Stimulated activated naive CD4-positive, alpha-beta T cell treated with Interleukin-2 at 50 U/mL for 16 hours (primary cell): ENCODE measurements at regions not wholly inside any gene's neighbourhood (a gene's known extent, or its start where the extent isn't known, plus 50 kb on each side); places are given as distances from the start of the nearest gene placed in this dataset.

ENCODE experiments used
- DNase-seq: peaks from one replicate; lab custom pipeline; 2025; lab: John Stamatoyannopoulos, UW

GRCh38 chr12:116381744-116382685 lies 104.5 kb upstream of the MED13L start:
- DNase-seq, result no peak

GRCh38 chr12:116382686-116383530 lies 105.4 kb upstream of the MED13L start:
- no peak for DNase-seq

DNA sequence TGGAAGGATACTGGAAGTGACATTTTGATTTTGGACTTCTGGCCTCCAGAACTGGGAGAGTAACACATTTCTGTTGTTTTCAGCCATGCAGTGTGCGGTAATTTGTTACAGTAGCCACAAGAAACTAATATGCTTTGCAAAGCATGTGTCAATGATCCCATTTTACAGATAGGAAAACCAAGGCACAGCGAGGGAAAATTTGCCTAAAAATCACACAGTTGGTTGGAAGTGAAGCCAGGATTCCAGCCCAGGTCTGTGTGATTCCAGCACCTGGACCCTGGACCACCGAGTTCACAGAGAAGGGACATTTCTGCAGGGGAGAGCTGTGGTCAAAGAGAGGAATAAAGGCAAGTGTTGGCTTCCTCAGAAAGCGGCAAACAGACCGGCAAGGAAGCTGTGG lies 106.7 kb upstream of the MED13L start:
- no peak for DNase-seq

DNA sequence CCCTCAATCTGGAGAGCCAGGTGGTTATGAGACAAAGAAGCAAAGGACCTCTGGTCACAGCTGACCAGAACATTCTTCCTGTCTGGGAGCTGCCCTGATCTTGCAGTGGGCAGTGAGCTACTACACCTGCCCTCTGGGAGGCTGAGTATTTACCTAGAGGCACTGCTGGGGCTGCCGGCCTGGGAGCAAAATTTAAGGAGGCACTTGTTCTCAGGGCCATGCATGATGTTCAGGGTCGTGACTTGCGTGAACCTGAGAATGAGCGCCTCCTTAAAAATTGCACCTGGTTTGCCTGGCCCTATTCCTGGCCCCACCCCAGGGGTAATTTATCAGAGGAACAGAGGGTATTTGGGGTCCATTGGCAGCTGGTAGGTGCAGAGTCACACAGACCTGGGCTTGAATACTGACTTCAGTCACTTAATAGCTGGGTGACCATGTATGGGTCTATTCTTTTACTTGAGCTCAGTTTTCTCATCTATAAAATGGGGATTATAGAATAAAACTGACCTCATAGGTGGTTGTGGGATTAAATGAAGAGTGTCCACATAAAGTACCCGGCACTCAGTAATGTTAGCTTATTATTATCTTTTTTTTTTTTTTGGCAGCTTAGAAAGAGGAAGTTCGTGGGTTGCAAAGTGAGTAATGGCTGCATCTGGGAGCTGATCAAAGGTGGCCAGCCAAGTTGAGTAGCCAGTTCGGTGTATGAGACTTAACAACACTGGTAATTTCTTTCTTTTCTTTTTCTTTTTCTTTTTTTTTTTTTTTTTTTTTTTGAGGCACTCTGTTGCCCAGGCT lies 107.4 kb upstream of the MED13L start:
- DNase-seq, result no peak

DNA sequence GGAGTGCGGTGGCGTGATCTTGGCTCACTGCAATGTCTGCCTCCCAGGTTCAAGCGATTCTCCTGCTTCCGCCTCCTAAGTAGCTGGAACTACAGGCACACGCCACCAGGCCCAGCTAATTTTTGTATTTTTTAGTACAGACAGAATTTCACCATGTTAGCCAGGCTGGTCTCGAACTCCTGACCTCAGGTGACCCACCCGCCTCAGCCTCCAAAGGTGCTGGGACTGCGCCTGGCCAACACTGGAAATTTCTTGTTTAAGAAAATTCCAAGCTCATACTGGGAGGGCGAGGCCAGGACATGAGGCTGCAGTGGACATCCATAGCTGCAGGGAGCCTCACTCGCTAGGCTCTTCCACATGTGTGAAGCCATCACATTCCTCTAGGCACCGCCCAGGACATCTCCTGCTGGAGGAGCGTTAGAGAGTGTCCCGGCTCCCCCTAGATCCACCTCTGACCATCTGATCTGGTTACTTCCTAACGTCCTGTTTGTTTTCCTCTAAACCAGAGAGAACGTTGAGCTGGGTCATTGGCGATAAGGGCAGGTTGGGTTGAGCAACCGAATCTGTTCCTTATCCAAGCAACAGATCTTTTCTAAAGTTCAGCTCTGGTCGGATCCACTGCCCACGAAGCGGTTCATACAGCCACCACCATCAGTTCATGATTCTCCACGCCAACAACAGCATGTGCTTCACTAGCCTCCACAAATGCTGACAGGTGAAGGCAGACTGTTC lies 108.2 kb upstream of the MED13L start:
- no peak for DNase-seq

- DNase-seq, result no peak
These were observed 111.8 kb upstream of the MED13L start for GRCh38 chr12:116389326-116389725.

- DNase-seq, result no peak
These were observed 112.5 kb upstream of the MED13L start for GRCh38 chr12:116389990-116390389.

GRCh38 chr12:116390401-116391335 lies 113.2 kb upstream of the MED13L start:
- no peak for DNase-seq

DNA sequence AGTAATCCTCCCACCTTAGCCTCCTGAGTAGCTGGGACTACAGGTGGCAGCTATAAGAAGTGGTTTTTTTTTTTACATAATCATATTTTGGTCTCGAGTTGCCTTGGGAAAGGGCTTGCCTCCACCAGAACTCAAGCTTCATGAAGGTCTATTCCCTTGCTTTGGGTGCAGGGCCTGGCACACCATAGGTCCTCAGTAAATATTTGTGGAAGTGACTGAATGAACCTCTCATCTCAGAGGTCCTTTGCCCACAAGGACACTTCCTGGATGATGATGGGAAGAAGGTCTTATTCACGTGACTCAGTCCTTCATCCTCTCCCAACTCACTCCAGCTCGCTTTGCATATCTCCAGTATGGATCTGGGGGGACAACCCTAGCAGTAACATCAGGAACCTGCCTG lies 114.0 kb upstream of the MED13L start:
- DNase-seq, result no peak

GRCh38 chr12:116392061-116392460 lies 114.6 kb upstream of the MED13L start:
- no peak for DNase-seq

DNA sequence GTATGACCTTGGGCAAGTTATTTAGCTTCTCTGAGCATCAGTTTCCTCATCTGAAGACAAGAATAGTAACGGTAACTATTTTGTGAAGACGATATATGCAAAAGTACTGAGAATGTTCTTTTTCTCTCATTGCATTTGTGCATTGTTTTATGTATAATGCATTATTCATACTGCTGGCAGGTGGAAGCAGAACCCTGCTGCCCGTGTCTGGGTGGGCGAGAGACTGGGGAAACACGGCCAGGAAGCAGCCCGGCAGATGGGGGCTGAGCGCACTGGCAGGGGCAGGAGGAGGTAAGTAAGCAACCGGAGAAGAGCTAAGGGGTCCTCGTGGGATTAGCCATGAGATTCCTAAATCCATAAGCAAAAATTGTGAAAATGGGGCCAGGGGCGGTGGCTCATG lies 115.8 kb upstream of the MED13L start:
- DNase-seq, result no peak

GRCh38 chr12:116393859-116394650 lies 116.6 kb upstream of the MED13L start:
- no peak for DNase-seq

DNA sequence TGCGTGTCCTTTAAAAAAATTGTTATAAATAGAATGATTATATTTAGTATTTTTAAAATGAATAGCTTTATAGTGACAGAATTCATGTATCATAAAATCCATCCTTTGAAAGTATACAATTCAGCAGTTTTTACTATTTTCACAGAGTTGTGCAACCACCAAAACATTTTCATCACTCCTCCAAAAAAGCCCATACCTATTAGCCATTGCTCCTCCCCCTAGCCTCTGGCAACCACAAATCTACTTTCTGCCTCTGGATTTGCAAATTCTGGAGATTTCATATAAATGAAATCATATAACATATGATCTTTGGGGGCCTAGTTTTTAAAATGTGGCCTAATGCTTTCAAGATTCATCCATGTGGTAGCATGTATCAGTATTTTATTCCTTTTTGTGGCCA lies 117.9 kb upstream of the MED13L start:
- DNase-seq, result no peak

DNA sequence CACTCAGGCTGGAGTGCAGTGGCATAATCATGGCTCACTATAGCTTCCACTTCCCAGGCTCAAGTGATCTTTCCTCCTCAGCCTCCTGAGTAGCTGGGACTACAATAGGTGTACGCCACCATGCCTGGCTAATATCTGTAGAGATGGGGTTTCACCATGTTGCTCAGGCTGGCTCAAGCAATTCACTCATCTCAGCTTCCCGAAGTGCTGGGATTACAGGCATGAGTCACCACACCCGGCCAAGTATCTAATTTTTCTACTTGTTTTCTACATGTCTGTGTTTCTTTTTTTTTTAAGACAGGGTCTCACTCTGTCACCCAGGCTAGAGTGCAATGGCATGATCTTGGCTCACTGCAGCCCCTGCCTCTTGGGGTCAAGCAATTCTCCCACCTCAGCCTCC lies 119.7 kb upstream of the MED13L start:
- DNase-seq, result no peak

DNA sequence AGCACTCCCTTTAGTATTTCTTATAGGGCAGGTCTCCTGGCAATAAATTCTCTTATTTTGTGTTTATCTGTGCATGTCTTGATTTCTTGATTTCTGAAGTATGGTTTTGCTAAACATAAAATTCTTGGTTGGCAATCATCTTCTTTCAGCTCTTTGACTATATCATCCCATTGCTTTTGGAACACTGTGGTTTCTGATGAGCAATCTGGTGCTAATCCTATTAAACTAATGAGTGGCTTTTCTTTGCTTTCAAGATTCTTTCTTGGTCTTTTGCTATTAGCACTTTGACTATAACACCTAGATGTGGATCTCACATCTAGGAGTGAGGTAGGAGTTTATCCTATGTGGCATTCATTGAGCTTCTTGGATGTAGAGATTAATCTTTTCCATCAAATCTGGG lies 120.7 kb upstream of the MED13L start:
- DNase-seq, result no peak

DNA sequence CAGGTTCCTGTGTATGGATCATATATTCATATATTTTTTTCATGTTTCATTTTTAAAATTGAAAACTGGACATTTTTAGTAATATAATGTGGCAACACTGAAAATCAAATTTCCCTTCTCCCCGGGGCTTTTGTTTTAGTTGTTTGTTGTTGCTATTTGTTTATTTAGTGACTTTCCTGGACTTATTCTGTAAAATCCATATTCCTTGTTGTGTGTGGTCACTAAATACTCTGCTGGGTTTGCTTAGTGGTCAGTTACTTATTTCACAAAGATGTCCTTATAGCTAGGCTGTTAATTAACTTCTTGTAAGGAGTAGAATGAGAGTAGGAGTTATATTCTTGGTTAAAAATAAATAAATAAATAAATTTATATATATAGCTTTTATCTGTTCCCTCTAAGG lies 121.6 kb upstream of the MED13L start:
- DNase-seq, result no peak

DNA sequence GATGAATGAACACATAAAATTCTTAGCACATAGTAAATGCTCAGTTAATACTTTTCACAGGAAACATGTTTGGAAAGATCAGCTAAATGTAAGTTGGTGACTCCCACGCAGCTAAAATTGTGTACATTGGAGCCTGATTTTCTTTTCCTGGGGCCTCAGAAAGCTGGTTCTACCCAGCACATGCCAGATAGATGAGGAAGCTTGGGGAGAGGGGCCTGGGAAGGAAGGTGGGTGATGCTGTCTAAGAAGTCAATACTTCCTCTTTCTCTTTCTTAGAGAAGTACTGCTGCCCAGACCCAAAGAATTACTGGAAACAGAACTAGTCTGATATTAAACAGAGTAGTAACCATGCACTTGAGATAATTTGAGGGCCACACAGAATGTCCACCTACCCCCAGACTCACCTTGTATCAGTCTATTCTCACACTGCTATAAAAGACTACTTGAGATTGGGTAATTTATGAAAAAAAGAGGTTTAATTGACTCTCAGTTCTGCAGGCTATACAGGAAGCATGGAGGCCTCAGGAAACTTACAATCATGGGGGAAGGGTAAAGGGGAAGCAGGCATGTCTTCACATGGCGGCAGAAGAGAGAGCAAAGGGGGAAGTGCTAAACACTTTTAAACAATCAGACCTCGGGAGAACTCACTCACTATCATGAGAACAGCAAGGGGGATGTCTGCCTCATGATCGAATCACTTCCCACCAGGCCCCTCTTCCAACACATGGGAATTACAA lies 123.3 kb upstream of the MED13L start:
- DNase-seq, result no peak

GRCh38 chr12:116401565-116401964 lies 124.1 kb upstream of the MED13L start:
- DNase-seq, result no peak
